ENCODE measurements at regions not wholly inside any gene's neighbourhood (a gene's known extent, or its start where the extent isn't known, plus 50 kb on each side); places are given as distances from the start of the nearest gene placed in this dataset.

- no peak for DNase-seq
Measured at GRCh38 chr11:128326791-128327190, 260.6 kb downstream of the ETS1 start.

GRCh38 chr11:128324531-128325141 lies 262.7 kb downstream of the ETS1 start:
- DNase-seq: no peak

- DNase-seq: no peak
Measured at GRCh38 chr11:128324051-128324481, 263.3 kb downstream of the ETS1 start.

- DNase-seq: no peak
Measured at GRCh38 chr11:128323381-128323780, 264.0 kb downstream of the ETS1 start.

GRCh38 chr11:128318856-128319474 lies 268.4 kb downstream of the ETS1 start:
- no peak for DNase-seq

GRCh38 chr11:128316541-128317227 lies 270.7 kb downstream of the ETS1 start:
- no peak for DNase-seq

- DNase-seq: no peak
Measured at GRCh38 chr11:128315933-128316332, 271.4 kb downstream of the ETS1 start.

- DNase-seq: no peak
Measured at GRCh38 chr11:128313931-128314330, 273.4 kb downstream of the ETS1 start.

- no peak for DNase-seq
Measured at GRCh38 chr11:128311742-128312719, 275.3 kb downstream of the ETS1 start.

- no peak for DNase-seq
Measured at GRCh38 chr11:128310676-128311445, 276.5 kb downstream of the ETS1 start.

GRCh38 chr11:128310005-128310404 lies 277.4 kb downstream of the ETS1 start:
- no peak for DNase-seq

GRCh38 chr11:128308794-128309193 lies 278.6 kb downstream of the ETS1 start:
- no peak for DNase-seq

- no peak for DNase-seq
Measured at GRCh38 chr11:128305588-128305987, 281.8 kb downstream of the ETS1 start.

GRCh38 chr11:128304666-128305485 lies 282.5 kb downstream of the ETS1 start:
- DNase-seq: no peak

- DNase-seq: no peak
Measured at GRCh38 chr11:128304116-128304515, 283.2 kb downstream of the ETS1 start.

- DNase-seq: no peak
Measured at GRCh38 chr11:128303383-128303782, 284.0 kb downstream of the ETS1 start.

GRCh38 chr11:128302425-128303186 lies 284.8 kb downstream of the ETS1 start:
- DNase-seq: no peak

- DNase-seq: no peak
Measured at GRCh38 chr11:128301756-128302155, 285.6 kb downstream of the ETS1 start.

GRCh38 chr11:128300785-128301184 lies 286.6 kb downstream of the ETS1 start:
- no peak for DNase-seq

GRCh38 chr11:128299132-128299726 lies 288.1 kb downstream of the ETS1 start:
- no peak for DNase-seq
